Transverse colon (tissue), 4 donors: ENCODE measurements at regions not wholly inside any gene's neighbourhood (a gene's known extent, or its start where the extent isn't known, plus 50 kb on each side); places are given as distances from the start of the nearest gene placed in this dataset.

Experiments
- POLR2A ChIP-seq: fragments of 450-650 bp; IDR thresholded peaks from one replicate; pipeline ENCODE4 v1.6.1; 2016; ENCODE audit warnings: antibody characterized with exemption, mild to moderate bottlenecking, moderate library complexity
- POLR2AphosphoS5 ChIP-seq, 3 donors: sonication (generic); formaldehyde crosslinking; IDR thresholded peaks; one replicate each; pipeline ENCODE4 v1.6.1; 2016; ENCODE audit warnings: antibody characterized with exemption in 3 of 3
- TF ChIP-seq, protein P1 (sequence below), 5 experiments: fragments of 200-600 bp in 3 of 5; fragments of 450-650 bp in 2 of 5; sonication (generic) in 3 of 5; IDR thresholded peaks; 1 replicate in 2 of 5; 2 replicates in 3 of 5; pipeline ENCODE4 v1.5.1; 2016 to 2017; ENCODE audit warnings: antibody characterized with exemption in 5 of 5, inconsistent platforms in 3 of 5, mild to moderate bottlenecking in 2 of 5, moderate library complexity in 1 of 5

DNA sequence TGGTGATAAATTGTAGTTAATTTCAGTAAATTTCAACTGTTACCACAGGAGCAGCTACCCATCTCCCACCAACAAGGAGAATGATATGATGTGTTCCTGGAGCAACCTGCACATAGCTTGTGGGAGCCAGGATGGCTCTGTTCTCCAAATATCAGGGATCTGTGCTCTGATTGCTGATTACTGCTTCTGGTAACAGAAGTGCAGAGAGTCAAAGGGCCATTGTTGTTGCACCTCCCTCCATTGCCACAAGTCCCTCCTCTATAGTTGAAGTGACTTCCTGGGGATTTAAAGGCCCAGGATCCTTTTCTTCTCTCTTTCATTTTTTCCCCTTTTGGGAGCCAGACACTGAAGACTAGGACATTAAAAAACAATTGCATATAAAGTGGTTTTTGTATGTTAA, 51.6 kb upstream of the HPDL start:
- TF ChIP-seq, protein P1, sequence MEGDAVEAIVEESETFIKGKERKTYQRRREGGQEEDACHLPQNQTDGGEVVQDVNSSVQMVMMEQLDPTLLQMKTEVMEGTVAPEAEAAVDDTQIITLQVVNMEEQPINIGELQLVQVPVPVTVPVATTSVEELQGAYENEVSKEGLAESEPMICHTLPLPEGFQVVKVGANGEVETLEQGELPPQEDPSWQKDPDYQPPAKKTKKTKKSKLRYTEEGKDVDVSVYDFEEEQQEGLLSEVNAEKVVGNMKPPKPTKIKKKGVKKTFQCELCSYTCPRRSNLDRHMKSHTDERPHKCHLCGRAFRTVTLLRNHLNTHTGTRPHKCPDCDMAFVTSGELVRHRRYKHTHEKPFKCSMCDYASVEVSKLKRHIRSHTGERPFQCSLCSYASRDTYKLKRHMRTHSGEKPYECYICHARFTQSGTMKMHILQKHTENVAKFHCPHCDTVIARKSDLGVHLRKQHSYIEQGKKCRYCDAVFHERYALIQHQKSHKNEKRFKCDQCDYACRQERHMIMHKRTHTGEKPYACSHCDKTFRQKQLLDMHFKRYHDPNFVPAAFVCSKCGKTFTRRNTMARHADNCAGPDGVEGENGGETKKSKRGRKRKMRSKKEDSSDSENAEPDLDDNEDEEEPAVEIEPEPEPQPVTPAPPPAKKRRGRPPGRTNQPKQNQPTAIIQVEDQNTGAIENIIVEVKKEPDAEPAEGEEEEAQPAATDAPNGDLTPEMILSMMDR (IDR thresholded peaks at IDR 0.05): no peak
- TF ChIP-seq POLR2A (no peak), POLR2AphosphoS5 (IDR thresholded peaks at IDR 0.05) (no peak)
